H1 (cell line): ENCODE measurements at regions not wholly inside any gene's neighbourhood (a gene's known extent, or its start where the extent isn't known, plus 50 kb on each side); places are given as distances from the start of the nearest gene placed in this dataset.

Experiments used
- CTCF ChIA-PET: fragments of 300-600 bp; sonication (Branson Sonifier 250); formaldehyde crosslinking; loops from one replicate; lab custom pipeline; 2021; ENCODE audit not compliant: partially characterized antibody; lab: Charles Lee
- POLR2A ChIA-PET: fragments of 300-600 bp; sonication (Branson Sonifier 250); formaldehyde crosslinking; loops from one replicate; lab custom pipeline; 2021; ENCODE audit warnings: inconsistent platforms; ENCODE audit not compliant: partially characterized antibody; lab: Charles Lee
- DNase-seq, 2 experiments: peaks; one replicate each; pipeline versions ENCODE4 v3.0.0 to v3.0.0-alpha.2; 2010 to 2022; ENCODE audit warnings: low spot score in 2 of 2, low read depth in 1 of 2, mixed read lengths in 1 of 2
- FAIRE-seq: peaks from 2 replicates; lab custom pipeline; 2011; peaks lifted over from hg19 to GRCh38; lab: Jason Lieb, UNC
- H2AFZ ChIP-seq: 2 replicates; pipeline ENCODE4 v1.8.1; 2012; ENCODE audit warnings: low read length, inconsistent platforms
- H2AK5ac ChIP-seq: 2 replicates; pipeline ENCODE4 v1.6.1; 2013; ENCODE audit warnings: low read depth, low read length
- H2BK120ac ChIP-seq: replicated peaks from 2 replicates; pipeline ENCODE3; 2013; ENCODE audit warnings: low read depth, low read length, inconsistent platforms
- H2BK12ac ChIP-seq: 2 replicates; pipeline ENCODE4 v1.6.1; 2013; ENCODE audit warnings: low read depth, low read length
- H2BK15ac ChIP-seq: 2 replicates; pipeline ENCODE4 v1.6.1; 2013; ENCODE audit warnings: low read length
- H2BK20ac ChIP-seq: 2 replicates; pipeline ENCODE4 v1.6.1; 2013; ENCODE audit warnings: low read length
- H2BK5ac ChIP-seq: 2 replicates; pipeline ENCODE4 v1.6.1; 2013; ENCODE audit warnings: low read depth, low read length
- H3K14ac ChIP-seq: 2 replicates; pipeline ENCODE4 v1.6.1; 2013; ENCODE audit warnings: inconsistent platforms; ENCODE audit not compliant: insufficient read length
- H3K18ac ChIP-seq: 2 replicates; pipeline ENCODE4 v1.6.1; 2013; ENCODE audit warnings: low read length; ENCODE audit errors: extremely low read depth
- H3K23ac ChIP-seq: 2 replicates; pipeline ENCODE4 v1.6.1; 2013; ENCODE audit warnings: inconsistent platforms; ENCODE audit not compliant: insufficient read length
- H3K23me2 ChIP-seq: 2 replicates; pipeline ENCODE4 v1.6.1; 2013; ENCODE audit warnings: low read depth, low read length
- H3K27ac ChIP-seq: 2 replicates; pipeline ENCODE4 v1.6.1; 2011; ENCODE audit warnings: low read depth, low read length, inconsistent platforms
- H3K27me3 ChIP-seq, 4 experiments: replicated peaks in 1 of 4; 1 replicate in 1 of 4; 2 replicates in 3 of 4; pipeline versions ENCODE4 v1.6.1 to v1.8.1; 2011 to 2013; ENCODE audit warnings: low read length in 3 of 4, mild to moderate bottlenecking in 3 of 4, inconsistent platforms in 2 of 4, mixed read lengths in 2 of 4, moderate library complexity in 1 of 4; ENCODE audit not compliant: control insufficient read depth in 3 of 4, insufficient read depth in 3 of 4; ENCODE audit errors: extremely low read depth in 1 of 4
- H3K36me3 ChIP-seq, 4 experiments: 2 replicates each; pipeline versions ENCODE4 v1.6.1 to v1.8.1; 2011 to 2013; ENCODE audit warnings: mild to moderate bottlenecking in 4 of 4, low read length in 3 of 4, moderate library complexity in 2 of 4, control low read depth in 1 of 4, inconsistent platforms in 1 of 4; ENCODE audit not compliant: insufficient read depth in 4 of 4, control insufficient read depth in 2 of 4
- H3K4ac ChIP-seq: replicated peaks from 2 replicates; pipeline ENCODE3; 2013; ENCODE audit warnings: low read length, low read depth, mixed read lengths, inconsistent platforms; ENCODE audit not compliant: insufficient read length
- H3K4me1 ChIP-seq, 4 experiments: replicated peaks in 1 of 4; 1 replicate in 1 of 4; 2 replicates in 3 of 4; pipeline versions ENCODE4 v1.6.1 to v1.8.1; 2011 to 2013; ENCODE audit warnings: low read length in 3 of 4, inconsistent platforms in 2 of 4, mixed read lengths in 1 of 4; ENCODE audit not compliant: insufficient read depth in 4 of 4, control insufficient read depth in 3 of 4
- H3K4me2 ChIP-seq, 2 experiments: 2 replicates each; pipeline versions ENCODE4 v1.6.1 to v1.8.1; 2011 to 2013; ENCODE audit warnings: low read depth in 2 of 2, low read length in 2 of 2, control low read depth in 1 of 2, inconsistent platforms in 1 of 2, mild to moderate bottlenecking in 1 of 2; ENCODE audit not compliant: insufficient read depth in 1 of 2
- H3K4me3 ChIP-seq, 4 experiments: fragments of 200-600, 300-600 bp in 1 of 4; sonication (generic), shearing (Covaris generic), sonication (Bioruptor Twin) in 1 of 4; 2 replicates each; pipeline versions ENCODE4 v1.5.1 to v1.8.1; 2011 to 2016; ENCODE audit warnings: low read length in 4 of 4, low read depth in 3 of 4, control low read depth in 2 of 4, inconsistent platforms in 2 of 4, mild to moderate bottlenecking in 2 of 4, mixed read lengths in 1 of 4, moderate library complexity in 1 of 4; ENCODE audit not compliant: insufficient read depth in 2 of 4; ENCODE audit errors: extremely low read depth in 1 of 4
- H3K56ac ChIP-seq: replicated peaks from 2 replicates; pipeline ENCODE3; 2013; ENCODE audit warnings: low read depth, mild to moderate bottlenecking, mixed read lengths, low read length, inconsistent platforms; ENCODE audit not compliant: insufficient read length
- H3K79me1 ChIP-seq: 2 replicates; pipeline ENCODE4 v1.6.1; 2013; ENCODE audit warnings: low read depth, low read length, control low read depth
- H3K79me2 ChIP-seq, 2 experiments: 2 replicates each; pipeline versions ENCODE4 v1.6.1 to v1.8.1; 2012 to 2013; ENCODE audit warnings: low read length in 2 of 2, mild to moderate bottlenecking in 2 of 2, inconsistent platforms in 1 of 2; ENCODE audit not compliant: insufficient read depth in 2 of 2, control insufficient read depth in 1 of 2
- H3K9ac ChIP-seq, 4 experiments: replicated peaks in 1 of 4; 1 replicate in 1 of 4; 2 replicates in 3 of 4; pipeline versions ENCODE4 v1.6.1 to v1.8.1; 2011 to 2013; ENCODE audit warnings: low read depth in 3 of 4, low read length in 3 of 4, control low read depth in 2 of 4, mild to moderate bottlenecking in 2 of 4, moderate library complexity in 2 of 4, inconsistent platforms in 1 of 4; ENCODE audit errors: extremely low read depth in 1 of 4
- H3K9me3 ChIP-seq, 2 experiments: 2 replicates each; pipeline versions ENCODE4 v1.6.1 to v1.8.1; 2012 to 2013; ENCODE audit warnings: mild to moderate bottlenecking in 2 of 2, moderate library complexity in 2 of 2, control low read depth in 1 of 2, inconsistent platforms in 1 of 2, low read depth in 1 of 2, low read length in 1 of 2, mixed read lengths in 1 of 2; ENCODE audit not compliant: insufficient read depth in 2 of 2
- H4K20me1 ChIP-seq, 2 experiments: replicated peaks in 1 of 2; 2 replicates each; pipeline versions ENCODE3 to v1.8.1; 2011 to 2013; ENCODE audit warnings: inconsistent platforms in 2 of 2, low read length in 2 of 2, mild to moderate bottlenecking in 1 of 2; ENCODE audit not compliant: insufficient read depth in 2 of 2, control insufficient read depth in 1 of 2
- H4K5ac ChIP-seq: 2 replicates; pipeline ENCODE4 v1.6.1; 2013; ENCODE audit warnings: low read length, low read depth, mixed read lengths, inconsistent platforms; ENCODE audit not compliant: insufficient read length
- H4K8ac ChIP-seq: 2 replicates; pipeline ENCODE4 v1.8.0; 2013; ENCODE audit warnings: mild to moderate bottlenecking, moderate library complexity, low read length, inconsistent platforms; ENCODE audit not compliant: insufficient read depth; ENCODE audit errors: extremely low read depth
- H4K91ac ChIP-seq: replicated peaks from 2 replicates; pipeline ENCODE3; 2013; ENCODE audit warnings: low read length, mixed read lengths, inconsistent platforms; ENCODE audit not compliant: insufficient read length
- BCL11A ChIP-seq, 2 experiments: IDR thresholded peaks; one replicate each; pipeline ENCODE4 v1.6.1; 2011; ENCODE audit warnings: low read depth in 2 of 2, low read length in 2 of 2, mild to moderate bottlenecking in 2 of 2
- CEBPB ChIP-seq: IDR thresholded peaks from 2 replicates; pipeline ENCODE4 v1.6.1; 2012; ENCODE audit warnings: low read depth, low read length
- CHD1 ChIP-seq: IDR thresholded peaks from 2 replicates; pipeline ENCODE4 v1.6.1; 2012; ENCODE audit warnings: low read depth, low read length, improper control_type of control experiment
- EGR1 ChIP-seq: IDR thresholded peaks from 2 replicates; pipeline ENCODE4 v1.6.1; 2011; ENCODE audit warnings: low read depth, low read length, borderline replicate concordance
- GTF2F1 ChIP-seq: IDR thresholded peaks from 2 replicates; pipeline ENCODE4 v1.6.1; 2012; ENCODE audit warnings: low read depth, low read length, improper control_type of control experiment, borderline replicate concordance
- JUN ChIP-seq: IDR thresholded peaks from 2 replicates; pipeline ENCODE4 v1.6.1; 2011; ENCODE audit warnings: low read depth, mild to moderate bottlenecking, improper control_type of control experiment, low read length
- JUND ChIP-seq: IDR thresholded peaks from 2 replicates; pipeline ENCODE4 v1.6.1; 2011; ENCODE audit warnings: mild to moderate bottlenecking, improper control_type of control experiment, low read length
- POU5F1 ChIP-seq: IDR thresholded peaks from 2 replicates; pipeline ENCODE4 v1.6.1; 2011; ENCODE audit warnings: low read depth, mild to moderate bottlenecking, low read length, moderate library complexity
- SIX5 ChIP-seq: IDR thresholded peaks from 2 replicates; pipeline ENCODE4 v1.6.1; 2011; ENCODE audit warnings: mild to moderate bottlenecking, low read depth, low read length
- SP4 ChIP-seq: IDR thresholded peaks from 2 replicates; pipeline ENCODE4 v1.6.1; 2012; ENCODE audit warnings: low read length, inconsistent platforms
- SRF ChIP-seq: IDR thresholded peaks from 2 replicates; pipeline ENCODE4 v1.6.1; 2011; ENCODE audit warnings: mild to moderate bottlenecking, low read depth, low read length, moderate library complexity
- TBP ChIP-seq: IDR thresholded peaks from 2 replicates; pipeline ENCODE4 v1.6.1; 2011; ENCODE audit warnings: low read depth, low read length, improper control_type of control experiment
- TEAD4 ChIP-seq: IDR thresholded peaks from 2 replicates; pipeline ENCODE4 v1.6.1; 2012; ENCODE audit warnings: low read depth, low read length, inconsistent platforms, mixed read lengths
- WGBS, 2 experiments: shearing (Covaris generic) in 1 of 2; methylation state at CpG; one replicate each; pipeline versions ENCODE4 v1.1.6 to v1.1.7; 2013 to 2015; ENCODE audit warnings: low lambda C conversion rate in 2 of 2, mixed read lengths in 2 of 2, inconsistent platforms in 1 of 2, low coverage in 1 of 2, missing lambda C conversion rate in 1 of 2; ENCODE audit not compliant: insufficient replicate concordance in 2 of 2, insufficient coverage in 1 of 2, insufficient read length in 1 of 2; ENCODE audit errors: extremely low coverage in 1 of 2, missing lambda C conversion rate in 1 of 2; 5-methylcytosine and 5-hydroxymethylcytosine counted together
- TF ChIP-seq, protein P1 (sequence below): IDR thresholded peaks from 2 replicates; pipeline ENCODE4 v1.6.1; 2012; ENCODE audit warnings: low read length, inconsistent platforms

DNA sequence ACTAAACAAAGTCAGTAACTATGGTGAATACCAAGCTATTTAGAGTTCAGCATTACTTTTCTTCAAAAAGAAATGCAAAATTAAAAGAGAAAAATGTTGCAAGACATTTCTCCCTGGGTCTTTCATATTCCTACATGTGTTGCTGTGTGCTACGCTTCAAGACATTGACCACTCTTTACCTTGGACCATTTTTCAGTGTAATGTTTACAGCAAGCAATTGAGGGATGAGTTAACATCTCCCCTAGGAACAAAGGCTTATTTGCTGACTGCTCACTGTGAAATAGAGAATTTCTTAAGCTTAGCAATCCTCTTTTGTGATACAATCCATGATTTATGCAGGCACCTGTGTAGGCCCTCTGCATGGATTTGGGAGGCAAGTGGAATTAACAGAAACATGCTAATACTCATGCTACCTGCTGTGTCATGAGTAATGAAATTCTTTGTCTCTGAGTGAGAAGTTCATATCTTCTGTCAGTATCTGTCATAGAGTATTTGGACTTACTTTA is 1202.9 kb upstream of the CDH8 start:
- Histone ChIP-seq H4K91ac (no peak overlapping the region), H3K9me3 (no peaks in the 10 kb centered on the region), H4K20me1 (no peaks in the 10 kb centered on the region), H3K79me1 (no peaks in the 10 kb centered on the region), H3K14ac (no peak overlapping the region), H4K8ac (no peak overlapping the region), H3K9ac (no peak overlapping the region), H3K4me1 (no peaks in the 10 kb centered on the region; a peak in 1 of 7 replicates), H3K4me2 (no peak overlapping the region), H3K36me3 (no peaks in the 10 kb centered on the region), H3K56ac (no peak overlapping the region), H2BK15ac (no peak overlapping the region), H3K79me2 (no peaks in the 10 kb centered on the region), H3K27me3 (no peaks in the 10 kb centered on the region), H3K23me2 (no peaks in the 10 kb centered on the region), H3K4ac (no peak overlapping the region), H2AK5ac (no peak overlapping the region), H4K5ac (no peak overlapping the region), H3K4me3 (no peak overlapping the region), H2BK20ac (no peak overlapping the region), H2AFZ (no peak overlapping the region), H3K23ac (no peak overlapping the region), H2BK5ac (no peak overlapping the region), H2BK120ac (no peak overlapping the region), H3K18ac (no peak overlapping the region), H3K27ac (no peak overlapping the region), H2BK12ac (no peak overlapping the region)
- ChIA-PET POLR2A (no interaction called here), CTCF (no interaction called here)
- FAIRE-seq, result no peak
- 90% methylated on average over 1 of the region's 1 CpG; no CpG with 5 or more reads in 1 of the 2 experiments for WGBS, 2 experiments
- no peak for TF ChIP-seq SIX5
- no peak for TF ChIP-seq BCL11A (IDR thresholded peaks at IDR 0.05; ENCODE audit: low read depth in 2 of 2, low read length in 2 of 2)
- no peak for TF ChIP-seq POU5F1
- no peak for TF ChIP-seq JUN
- TF ChIP-seq EGR1, result no peak
- no peak for TF ChIP-seq TEAD4
- no peak for TF ChIP-seq GTF2F1
- TF ChIP-seq SRF, result no peak
- no peak for TF ChIP-seq TBP
- no peak for TF ChIP-seq SP4
- TF ChIP-seq CHD1, result no peak
- no peak for TF ChIP-seq CEBPB
- TF ChIP-seq, protein P1, sequence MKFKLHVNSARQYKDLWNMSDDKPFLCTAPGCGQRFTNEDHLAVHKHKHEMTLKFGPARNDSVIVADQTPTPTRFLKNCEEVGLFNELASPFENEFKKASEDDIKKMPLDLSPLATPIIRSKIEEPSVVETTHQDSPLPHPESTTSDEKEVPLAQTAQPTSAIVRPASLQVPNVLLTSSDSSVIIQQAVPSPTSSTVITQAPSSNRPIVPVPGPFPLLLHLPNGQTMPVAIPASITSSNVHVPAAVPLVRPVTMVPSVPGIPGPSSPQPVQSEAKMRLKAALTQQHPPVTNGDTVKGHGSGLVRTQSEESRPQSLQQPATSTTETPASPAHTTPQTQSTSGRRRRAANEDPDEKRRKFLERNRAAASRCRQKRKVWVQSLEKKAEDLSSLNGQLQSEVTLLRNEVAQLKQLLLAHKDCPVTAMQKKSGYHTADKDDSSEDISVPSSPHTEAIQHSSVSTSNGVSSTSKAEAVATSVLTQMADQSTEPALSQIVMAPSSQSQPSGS, result no peak
- TF ChIP-seq JUND, result no peak
- no peak for DNase-seq
